ENCODE measurements at regions not wholly inside any gene's neighbourhood (a gene's known extent, or its start where the extent isn't known, plus 50 kb on each side); places are given as distances from the start of the nearest gene placed in this dataset.

GRCh38 chr1:5754817-5755551 is 237.2 kb downstream of the NPHP4 start:
- DNase-seq (ENCODE audit: low read depth): no peak
- no peak overlapping the region for H3K4me3 ChIP-seq (replicated peaks; ENCODE audit: low read depth, low read length)
- no peak for TF ChIP-seq CTCF (IDR thresholded peaks at IDR 0.05; ENCODE audit: low read length, missing control alignments)

- no peak overlapping the region for H3K4me3 ChIP-seq (replicated peaks; ENCODE audit: low read depth, low read length)
- no peak for TF ChIP-seq CTCF (IDR thresholded peaks at IDR 0.05; ENCODE audit: low read length, missing control alignments)
- no peak for DNase-seq (ENCODE audit: low read depth)
These were observed 238.4 kb downstream of the NPHP4 start for GRCh38 chr1:5753549-5754421.

GRCh38 chr1:5752746-5753548 is 239.3 kb downstream of the NPHP4 start:
- H3K4me3 ChIP-seq (replicated peaks; ENCODE audit: low read depth, low read length): no peak overlapping the region
- DNase-seq (ENCODE audit: low read depth): no peak
- TF ChIP-seq CTCF (IDR thresholded peaks at IDR 0.05; ENCODE audit: low read length, missing control alignments): no peak

- H3K4me3 ChIP-seq (replicated peaks; ENCODE audit: low read depth, low read length): no peak overlapping the region
- no peak for TF ChIP-seq CTCF (IDR thresholded peaks at IDR 0.05; ENCODE audit: low read length, missing control alignments)
- no peak for DNase-seq (ENCODE audit: low read depth)
These were observed 240.1 kb downstream of the NPHP4 start for GRCh38 chr1:5751833-5752745.

GRCh38 chr1:5751163-5751540 is 241.1 kb downstream of the NPHP4 start:
- no peak for DNase-seq (ENCODE audit: low read depth)
- TF ChIP-seq CTCF (IDR thresholded peaks at IDR 0.05; ENCODE audit: low read length, missing control alignments): no peak
- H3K4me3 ChIP-seq (replicated peaks; ENCODE audit: low read depth, low read length): no peak overlapping the region

All from fibroblast of pulmonary artery (primary cell).